GM19452 (cell line): ENCODE measurements at regions not wholly inside any gene's neighbourhood (a gene's known extent, or its start where the extent isn't known, plus 50 kb on each side); places are given as distances from the start of the nearest gene placed in this dataset.
A peak's percentile ranks its signal among the peaks of the same experiment; 100 is the strongest.

Experiments
- ATAC-seq: cut with Tn5 transposase; IDR thresholded peaks from one replicate; pipeline ENCODE4 v1.9.1; 2021; ENCODE audit not compliant: unreplicated experiment

GRCh38 chr18:76686737-76687231 lies 135.6 kb upstream of the ZNF236 start:
- ATAC-seq, result peak; percentile 69

GRCh38 chr18:76685860-76686259 lies 136.5 kb upstream of the ZNF236 start:
- no peak for ATAC-seq

- no peak for ATAC-seq
Observed at GRCh38 chr18:76685402-76685801, 137.0 kb upstream of the ZNF236 start.

GRCh38 chr18:76684265-76684664 lies 138.1 kb upstream of the ZNF236 start:
- no peak for ATAC-seq

- ATAC-seq, result no peak
Observed at GRCh38 chr18:76679945-76680344, 142.4 kb upstream of the ZNF236 start.

- ATAC-seq, result no peak
Observed at GRCh38 chr18:76679259-76679658, 143.1 kb upstream of the ZNF236 start.

GRCh38 chr18:76678248-76678647 lies 144.1 kb upstream of the ZNF236 start:
- ATAC-seq, result no peak

- ATAC-seq, result no peak
Observed at GRCh38 chr18:76674596-76674995, 147.8 kb upstream of the ZNF236 start.

- ATAC-seq, result no peak
Observed at GRCh38 chr18:76673281-76674185, 148.8 kb upstream of the ZNF236 start.

- ATAC-seq, result no peak
Observed at GRCh38 chr18:76672627-76673026, 149.7 kb upstream of the ZNF236 start.

GRCh38 chr18:76670564-76671288 lies 151.6 kb upstream of the ZNF236 start:
- no peak for ATAC-seq

GRCh38 chr18:76668546-76668945 lies 153.8 kb upstream of the ZNF236 start:
- ATAC-seq, result no peak

- ATAC-seq, result no peak
Observed at GRCh38 chr18:76668119-76668518, 154.2 kb upstream of the ZNF236 start.

- ATAC-seq, result no peak
Observed at GRCh38 chr18:76667603-76668002, 154.8 kb upstream of the ZNF236 start.

- no peak for ATAC-seq
Observed at GRCh38 chr18:76662626-76663025, 159.7 kb upstream of the ZNF236 start.

GRCh38 chr18:76660571-76661192 lies 161.7 kb upstream of the ZNF236 start:
- ATAC-seq, result no peak

GRCh38 chr18:76658627-76659026 lies 163.6 kb upstream of the ZNF516 start:
- no peak for ATAC-seq

- ATAC-seq, result no peak
Observed at GRCh38 chr18:76657911-76658470, 162.9 kb upstream of the ZNF516 start.

GRCh38 chr18:76656925-76657827 lies 162.1 kb upstream of the ZNF516 start:
- no peak for ATAC-seq

GRCh38 chr18:76654577-76654976 lies 159.5 kb upstream of the ZNF516 start:
- ATAC-seq, result no peak
